HCT116 (cell line): ENCODE measurements at regions not wholly inside any gene's neighbourhood (a gene's known extent, or its start where the extent isn't known, plus 50 kb on each side); places are given as distances from the start of the nearest gene placed in this dataset.

Experiments used
- ATAC-seq: fragments of 200-7000 bp; cut with Tn5 transposase; 2 replicates; pipeline ENCODE4 v1.9.1; 2020; ENCODE audit warnings: mild to moderate bottlenecking, moderate library complexity
- BruUV-seq: library from RNA; stranded (reverse); fragments of 400-500 nt; replicated peaks from 2 replicates; lab custom pipeline; 2021; lab: Mats Ljungman, UMichigan
- CTCF ChIA-PET: fragments of 300-600 bp; sonication (Branson Sonifier 250); formaldehyde crosslinking; loops from one replicate; lab custom pipeline; 2021; ENCODE audit warnings: antibody characterized with exemption; lab: Charles Lee
- POLR2A ChIA-PET: fragments of 300-600, 350-600 bp; sonication (Branson Sonifier 250); formaldehyde crosslinking; loops from one replicate; lab custom pipeline; 2021; ENCODE audit warnings: antibody characterized with exemption; lab: Charles Lee
- RAD21 ChIA-PET, 2 experiments: fragments of 300-600 bp; sonication (Branson Sonifier 250); formaldehyde crosslinking; loops; one replicate each; lab custom pipeline; 2023; ENCODE audit warnings: low total read pairs in 2 of 2; ENCODE audit not compliant: uncharacterized antibody in 2 of 2, unreplicated experiment in 2 of 2, low non-redundant PET in 1 of 2; lab: Charles Lee
- DNase-seq: peaks from one replicate; pipeline ENCODE4 v3.0.0-alpha.2; 2010; ENCODE audit warnings: low read depth, low spot score
- H2AFZ ChIP-seq: fragments of 200-600 bp; shearing (Covaris generic), sonication (generic); 2 replicates; pipeline ENCODE4 v1.6.1; 2017; ENCODE audit warnings: low read depth, mixed run types, mixed read lengths, antibody characterized with exemption, low read length; ENCODE audit not compliant: poor library complexity, severe bottlenecking
- H3K27ac ChIP-seq: 2 replicates; pipeline ENCODE4 v1.5.1; 2012; ENCODE audit warnings: low read depth, low read length
- H3K27me3 ChIP-seq: fragments of 200-600 bp; sonication (generic); 2 replicates; pipeline ENCODE4 v1.6.1; 2016; ENCODE audit warnings: mixed run types, low read length, mixed read lengths; ENCODE audit not compliant: insufficient read depth
- H3K36me3 ChIP-seq, 2 experiments: fragments of 200-500 bp in 1 of 2; fragments of 200-600 bp in 1 of 2; sonication (Bioruptor generic) in 1 of 2; sonication (generic) in 1 of 2; 2 replicates each; pipeline versions ENCODE4 v1.5.1 to v1.6.1; 2014 to 2016; ENCODE audit warnings: low read length in 2 of 2, inconsistent platforms in 1 of 2, mixed read lengths in 1 of 2, mixed run types in 1 of 2; ENCODE audit not compliant: insufficient read depth in 2 of 2, control insufficient read depth in 1 of 2
- H3K4me1 ChIP-seq, 2 experiments: fragments of 200-600 bp in 1 of 2; sonication (generic) in 1 of 2; 2 replicates each; pipeline versions ENCODE4 v1.5.1 to v1.6.1; 2012 to 2017; ENCODE audit warnings: low read length in 2 of 2, inconsistent platforms in 1 of 2, mild to moderate bottlenecking in 1 of 2, mixed read lengths in 1 of 2, mixed run types in 1 of 2, moderate library complexity in 1 of 2; ENCODE audit not compliant: insufficient read depth in 2 of 2, control insufficient read depth in 1 of 2
- H3K4me2 ChIP-seq: fragments of 200-600 bp; sonication (generic); 2 replicates; pipeline ENCODE4 v1.6.1; 2017; ENCODE audit warnings: mixed run types, low read length, mixed read lengths
- H3K4me3 ChIP-seq, 2 experiments: fragments of 200-600 bp in 1 of 2; sonication (generic) in 1 of 2; replicated peaks in 1 of 2; 2 replicates each; pipeline ENCODE4 v1.5.1; 2011 to 2016; ENCODE audit warnings: low read length in 2 of 2, control low read depth in 1 of 2, low read depth in 1 of 2, mild to moderate bottlenecking in 1 of 2, mixed read lengths in 1 of 2, mixed run types in 1 of 2
- H3K79me2 ChIP-seq: fragments of 200-600 bp; sonication (generic); 2 replicates; pipeline ENCODE4 v1.6.1; 2017; ENCODE audit warnings: mild to moderate bottlenecking, mixed run types, low read length, moderate library complexity, mixed read lengths; ENCODE audit not compliant: insufficient read depth
- H3K9ac ChIP-seq: fragments of 200-600 bp; sonication (generic); 2 replicates; pipeline ENCODE4 v1.6.1; 2016; ENCODE audit warnings: low read length, mixed read lengths
- H3K9me2 ChIP-seq: fragments of 200-600 bp; sonication (generic), shearing (Covaris generic); 2 replicates; pipeline ENCODE4 v1.6.1; 2017; ENCODE audit warnings: mixed run types, mild to moderate bottlenecking, moderate library complexity; ENCODE audit not compliant: insufficient read depth
- H3K9me3 ChIP-seq, 2 experiments: fragments of 200-500 bp in 1 of 2; fragments of 200-600 bp in 1 of 2; sonication (Bioruptor generic) in 1 of 2; sonication (generic) in 1 of 2; 2 replicates each; pipeline ENCODE4 v1.6.1; 2014 to 2017; ENCODE audit warnings: low read length in 2 of 2, mixed read lengths in 2 of 2, inconsistent platforms in 1 of 2, low read depth in 1 of 2, mild to moderate bottlenecking in 1 of 2, mixed run types in 1 of 2, moderate library complexity in 1 of 2; ENCODE audit not compliant: control insufficient read depth in 1 of 2, insufficient read depth in 1 of 2
- H4K20me1 ChIP-seq: fragments of 200-600 bp; sonication (generic), shearing (Covaris generic); 2 replicates; pipeline ENCODE4 v1.6.1; 2017; ENCODE audit warnings: mixed run types, mild to moderate bottlenecking, moderate library complexity; ENCODE audit not compliant: insufficient read depth
- CBX3 ChIP-seq: IDR thresholded peaks from 2 replicates; pipeline ENCODE4 v1.6.1; 2012; ENCODE audit warnings: low read depth
- CEBPB ChIP-seq: IDR thresholded peaks from 2 replicates; pipeline ENCODE4 v1.6.1; 2012; ENCODE audit warnings: low read depth
- EGR1 ChIP-seq: IDR thresholded peaks from 2 replicates; pipeline ENCODE4 v1.6.1; 2012; ENCODE audit warnings: low read depth
- ELF1 ChIP-seq: IDR thresholded peaks from 2 replicates; pipeline ENCODE4 v1.6.1; 2012; ENCODE audit warnings: low read depth, borderline replicate concordance
- EZH2 ChIP-seq: fragments of 200-600 bp; sonication (generic); IDR thresholded peaks from 2 replicates; pipeline ENCODE4 v1.6.1; 2017; ENCODE audit warnings: antibody characterized with exemption, mixed run types
- EZH2phosphoT487 ChIP-seq: fragments of 200-600 bp; IDR thresholded peaks from 2 replicates; pipeline ENCODE4 v1.6.1; 2018; ENCODE audit warnings: antibody characterized with exemption, borderline replicate concordance
- JUND ChIP-seq: IDR thresholded peaks from 2 replicates; pipeline ENCODE4 v1.6.1; 2012
- POLR2A ChIP-seq: IDR thresholded peaks from 2 replicates; pipeline ENCODE4 v1.7.0; 2011; ENCODE audit warnings: borderline replicate concordance; ENCODE audit not compliant: insufficient read depth, insufficient read length; ENCODE audit errors: extremely low read depth
- POLR2AphosphoS5 ChIP-seq: IDR thresholded peaks from 2 replicates; pipeline ENCODE4 v1.6.1; 2011; ENCODE audit warnings: mild to moderate bottlenecking, low read depth, low read length, moderate library complexity
- RAD21 ChIP-seq: IDR thresholded peaks from 2 replicates; pipeline ENCODE4 v1.6.1; 2012; ENCODE audit warnings: low read depth, mild to moderate bottlenecking
- SIN3A ChIP-seq: IDR thresholded peaks from 2 replicates; pipeline ENCODE4 v1.6.1; 2012; ENCODE audit warnings: low read depth
- SP1 ChIP-seq: IDR thresholded peaks from 2 replicates; pipeline ENCODE4 v1.6.1; 2012; ENCODE audit warnings: low read depth
- TCF7L2 ChIP-seq: IDR thresholded peaks from 2 replicates; pipeline ENCODE4 v1.7.0; 2011; ENCODE audit warnings: borderline replicate concordance, inconsistent platforms; ENCODE audit not compliant: insufficient read depth, insufficient read length; ENCODE audit errors: extremely low read depth
- YY1 ChIP-seq: IDR thresholded peaks from 2 replicates; pipeline ENCODE4 v1.6.1; 2011; ENCODE audit warnings: low read length, low read depth, moderate library complexity, mild to moderate bottlenecking; ENCODE audit not compliant: insufficient replicate concordance; ENCODE audit errors: extremely low read depth
- ZFX ChIP-seq: fragments of 450-650 bp; IDR thresholded peaks from 2 replicates; pipeline ENCODE4 v1.6.1; 2017
- ZNF274 ChIP-seq: fragments of 200-500 bp; sonication (Bioruptor generic); IDR thresholded peaks from 2 replicates; pipeline ENCODE4 v1.6.1; 2014; ENCODE audit warnings: mild to moderate bottlenecking, low read depth, low read length, inconsistent platforms
- intact Hi-C: fragments of 100-400 bp; cut with micrococcal nuclease; formaldehyde crosslinking; loops from 2 replicates; pipeline ENCODE4 v1.10.0; 2022
- TF ChIP-seq, protein P1 (sequence below): IDR thresholded peaks from 2 replicates; pipeline ENCODE4 v1.6.1; 2012
- TF ChIP-seq, protein P2 (sequence below), 3 experiments: fragments of 200-600 bp in 1 of 3; sonication (generic) in 1 of 3; IDR thresholded peaks in 2 of 3; conservative IDR thresholded peaks in 1 of 3; 2 replicates each; pipeline ENCODE4 v1.5.1; 2012 to 2017; ENCODE audit warnings: low read depth in 2 of 3, low read length in 2 of 3, antibody characterized with exemption in 1 of 3, borderline replicate concordance in 1 of 3, control low read depth in 1 of 3, mild to moderate bottlenecking in 1 of 3, mixed read lengths in 1 of 3, mixed run types in 1 of 3, moderate library complexity in 1 of 3; ENCODE audit not compliant: insufficient read depth in 1 of 3
- TF ChIP-seq, protein P3 (sequence below): IDR thresholded peaks from 2 replicates; pipeline ENCODE4 v1.6.1; 2012; ENCODE audit warnings: low read depth
- TF ChIP-seq, protein P4 (sequence below): IDR thresholded peaks from 2 replicates; pipeline ENCODE4 v1.6.1; 2012

DNA sequence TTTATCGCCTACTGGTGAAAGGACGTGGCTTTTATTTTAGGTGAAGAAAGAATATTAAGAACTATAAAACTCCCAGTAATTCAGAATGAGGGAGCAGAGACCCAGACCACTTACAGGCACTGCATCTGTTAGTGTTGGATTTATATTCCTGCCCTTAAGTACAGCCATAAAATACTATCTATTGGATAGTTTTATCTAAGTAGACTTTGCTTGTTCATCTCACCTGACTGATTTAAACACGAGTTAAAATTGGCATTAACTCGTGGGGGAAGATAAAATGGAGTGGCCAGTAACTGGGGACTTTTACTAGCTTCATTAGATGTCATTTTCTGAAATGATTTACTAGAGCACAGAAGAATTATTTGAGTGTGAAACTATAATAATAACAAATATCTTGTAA is 1377.5 kb upstream of the TMEM132C start:
- Histone ChIP-seq H3K27me3 (peaks cover 36% of the 10 kb centered on the region; the same call in 1 of the 2 replicates), H3K36me3 (no peaks in the 10 kb centered on the region), H3K9me2 (no peaks in the 10 kb centered on the region), H3K4me1 (no peaks in the 10 kb centered on the region), H2AFZ (no peak overlapping the region), H4K20me1 (no peaks in the 10 kb centered on the region), H3K9me3 (no peaks in the 10 kb centered on the region), H3K27ac (no peak overlapping the region), H3K4me3 (no peak overlapping the region), H3K9ac (no peak overlapping the region), H3K79me2 (no peaks in the 10 kb centered on the region), H3K4me2 (no peak overlapping the region)
- intact Hi-C loops = no loop called here
- ChIA-PET POLR2A (no interaction called here), CTCF (no interaction called here), RAD21 (no interaction called here)
- no peak for ATAC-seq
- DNase-seq = no peak
- TF ChIP-seq YY1 (no peak), EGR1 (no peak), SP1 (no peak), POLR2A (no peak), CEBPB (no peak), ZFX (no peak), EZH2phosphoT487 (no peak), ELF1 (no peak), ZNF274 (no peak), SIN3A (no peak), EZH2 (no peak), RAD21 (no peak), CBX3 (no peak), TCF7L2 (no peak), JUND (no peak), POLR2AphosphoS5 (no peak)
- TF ChIP-seq, protein P1, sequence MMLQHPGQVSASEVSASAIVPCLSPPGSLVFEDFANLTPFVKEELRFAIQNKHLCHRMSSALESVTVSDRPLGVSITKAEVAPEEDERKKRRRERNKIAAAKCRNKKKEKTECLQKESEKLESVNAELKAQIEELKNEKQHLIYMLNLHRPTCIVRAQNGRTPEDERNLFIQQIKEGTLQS = no peak
- TF ChIP-seq, protein P2, sequence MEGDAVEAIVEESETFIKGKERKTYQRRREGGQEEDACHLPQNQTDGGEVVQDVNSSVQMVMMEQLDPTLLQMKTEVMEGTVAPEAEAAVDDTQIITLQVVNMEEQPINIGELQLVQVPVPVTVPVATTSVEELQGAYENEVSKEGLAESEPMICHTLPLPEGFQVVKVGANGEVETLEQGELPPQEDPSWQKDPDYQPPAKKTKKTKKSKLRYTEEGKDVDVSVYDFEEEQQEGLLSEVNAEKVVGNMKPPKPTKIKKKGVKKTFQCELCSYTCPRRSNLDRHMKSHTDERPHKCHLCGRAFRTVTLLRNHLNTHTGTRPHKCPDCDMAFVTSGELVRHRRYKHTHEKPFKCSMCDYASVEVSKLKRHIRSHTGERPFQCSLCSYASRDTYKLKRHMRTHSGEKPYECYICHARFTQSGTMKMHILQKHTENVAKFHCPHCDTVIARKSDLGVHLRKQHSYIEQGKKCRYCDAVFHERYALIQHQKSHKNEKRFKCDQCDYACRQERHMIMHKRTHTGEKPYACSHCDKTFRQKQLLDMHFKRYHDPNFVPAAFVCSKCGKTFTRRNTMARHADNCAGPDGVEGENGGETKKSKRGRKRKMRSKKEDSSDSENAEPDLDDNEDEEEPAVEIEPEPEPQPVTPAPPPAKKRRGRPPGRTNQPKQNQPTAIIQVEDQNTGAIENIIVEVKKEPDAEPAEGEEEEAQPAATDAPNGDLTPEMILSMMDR (IDR thresholded peaks at IDR 0.05 in 2 of 3, conservative IDR thresholded peaks at IDR 0.05 in 1 of 3; ENCODE audit: borderline replicate concordance in 1 of 3, insufficient read depth in 1 of 3, low read depth in 2 of 3, low read length in 2 of 3) = no peak
- TF ChIP-seq, protein P3, sequence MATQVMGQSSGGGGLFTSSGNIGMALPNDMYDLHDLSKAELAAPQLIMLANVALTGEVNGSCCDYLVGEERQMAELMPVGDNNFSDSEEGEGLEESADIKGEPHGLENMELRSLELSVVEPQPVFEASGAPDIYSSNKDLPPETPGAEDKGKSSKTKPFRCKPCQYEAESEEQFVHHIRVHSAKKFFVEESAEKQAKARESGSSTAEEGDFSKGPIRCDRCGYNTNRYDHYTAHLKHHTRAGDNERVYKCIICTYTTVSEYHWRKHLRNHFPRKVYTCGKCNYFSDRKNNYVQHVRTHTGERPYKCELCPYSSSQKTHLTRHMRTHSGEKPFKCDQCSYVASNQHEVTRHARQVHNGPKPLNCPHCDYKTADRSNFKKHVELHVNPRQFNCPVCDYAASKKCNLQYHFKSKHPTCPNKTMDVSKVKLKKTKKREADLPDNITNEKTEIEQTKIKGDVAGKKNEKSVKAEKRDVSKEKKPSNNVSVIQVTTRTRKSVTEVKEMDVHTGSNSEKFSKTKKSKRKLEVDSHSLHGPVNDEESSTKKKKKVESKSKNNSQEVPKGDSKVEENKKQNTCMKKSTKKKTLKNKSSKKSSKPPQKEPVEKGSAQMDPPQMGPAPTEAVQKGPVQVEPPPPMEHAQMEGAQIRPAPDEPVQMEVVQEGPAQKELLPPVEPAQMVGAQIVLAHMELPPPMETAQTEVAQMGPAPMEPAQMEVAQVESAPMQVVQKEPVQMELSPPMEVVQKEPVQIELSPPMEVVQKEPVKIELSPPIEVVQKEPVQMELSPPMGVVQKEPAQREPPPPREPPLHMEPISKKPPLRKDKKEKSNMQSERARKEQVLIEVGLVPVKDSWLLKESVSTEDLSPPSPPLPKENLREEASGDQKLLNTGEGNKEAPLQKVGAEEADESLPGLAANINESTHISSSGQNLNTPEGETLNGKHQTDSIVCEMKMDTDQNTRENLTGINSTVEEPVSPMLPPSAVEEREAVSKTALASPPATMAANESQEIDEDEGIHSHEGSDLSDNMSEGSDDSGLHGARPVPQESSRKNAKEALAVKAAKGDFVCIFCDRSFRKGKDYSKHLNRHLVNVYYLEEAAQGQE = no peak
- TF ChIP-seq, protein P4, sequence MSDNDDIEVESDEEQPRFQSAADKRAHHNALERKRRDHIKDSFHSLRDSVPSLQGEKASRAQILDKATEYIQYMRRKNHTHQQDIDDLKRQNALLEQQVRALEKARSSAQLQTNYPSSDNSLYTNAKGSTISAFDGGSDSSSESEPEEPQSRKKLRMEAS = no peak
- BruUV-seq = no TSS peak
